A172 (cell line): ENCODE measurements at regions not wholly inside any gene's neighbourhood (a gene's known extent, or its start where the extent isn't known, plus 50 kb on each side); places are given as distances from the start of the nearest gene placed in this dataset.
"Not testable (repeated sequence)": the region's sequence is repeated elsewhere in the genome, so short reads cannot be mapped to it uniquely, and the experiment has no call there.

Source experiments
- DNase-seq: peaks from one replicate; pipeline ENCODE4 v3.0.0-alpha.2; 2015; ENCODE audit warnings: low spot score

- peak; percentile 2 for DNase-seq
Observed at GRCh38 chr14:84273181-84273580, 1256.8 kb upstream of the FLRT2 start.

DNA sequence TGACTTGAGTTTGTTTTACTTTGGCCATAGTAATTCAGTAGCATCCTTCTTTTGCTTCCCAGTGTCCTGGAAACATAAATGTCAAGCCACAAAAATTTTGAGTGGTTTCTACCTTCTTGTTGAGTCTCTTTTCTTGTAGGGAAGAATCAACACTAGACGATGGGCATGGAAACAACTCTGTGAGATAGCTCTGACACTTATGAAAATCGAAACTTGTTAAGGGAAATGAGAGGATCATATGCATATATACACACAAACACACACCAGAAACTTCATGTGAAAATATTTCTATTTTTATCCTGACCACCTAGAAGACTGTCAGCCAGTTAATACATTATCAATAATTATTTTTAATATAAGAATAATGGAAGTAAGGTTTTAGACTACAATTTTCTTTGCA, 1247.3 kb upstream of the FLRT2 start:
- DNase-seq: no peak

DNA sequence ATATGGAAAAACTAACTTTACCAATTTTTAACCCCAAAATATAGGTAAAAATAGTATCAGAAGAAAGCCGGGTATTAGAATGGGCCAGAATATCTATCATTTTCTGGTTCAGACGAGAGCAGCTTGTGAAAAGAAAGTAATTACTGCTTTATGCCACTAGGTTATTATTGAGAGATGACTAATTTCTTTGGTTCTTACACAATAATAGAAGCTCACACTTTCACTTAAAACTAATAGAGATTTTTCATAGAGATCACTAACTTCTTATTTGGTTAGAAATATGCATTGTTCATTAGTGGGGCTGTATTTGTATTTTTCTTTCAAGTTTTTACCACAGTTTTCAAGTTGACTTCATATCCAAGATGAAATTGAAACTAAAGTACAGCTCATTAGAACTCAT, 1241.2 kb upstream of the FLRT2 start:
- no peak for DNase-seq

DNA sequence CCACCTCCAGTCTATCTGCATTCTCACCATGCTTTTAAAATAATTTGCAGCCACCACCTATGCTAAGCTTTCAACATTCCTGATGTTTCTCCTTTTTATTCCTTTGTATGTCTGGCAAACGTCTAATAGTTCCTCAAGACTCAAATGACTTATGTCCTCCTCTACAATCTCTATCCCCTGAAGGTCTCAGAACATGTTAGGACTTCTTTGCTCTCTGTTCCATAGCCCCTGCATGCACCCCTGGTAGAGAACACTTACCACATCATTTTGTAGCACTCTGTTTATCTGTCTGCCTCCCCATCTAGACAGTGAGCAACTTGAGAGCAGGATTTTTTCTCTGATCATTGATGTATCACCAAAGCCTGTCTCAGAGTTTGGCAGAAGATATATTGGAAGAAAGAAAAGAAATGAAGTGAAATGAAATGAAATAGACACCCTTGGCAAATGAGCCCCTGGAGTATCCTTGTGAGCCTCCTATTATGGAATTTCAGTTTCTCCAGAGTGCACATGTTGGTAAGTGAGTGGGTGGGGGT, 1231.2 kb upstream of the FLRT2 start:
- no peak for DNase-seq

- no peak for DNase-seq
Observed at GRCh38 chr14:84303140-84303539, 1226.8 kb upstream of the FLRT2 start.

DNA sequence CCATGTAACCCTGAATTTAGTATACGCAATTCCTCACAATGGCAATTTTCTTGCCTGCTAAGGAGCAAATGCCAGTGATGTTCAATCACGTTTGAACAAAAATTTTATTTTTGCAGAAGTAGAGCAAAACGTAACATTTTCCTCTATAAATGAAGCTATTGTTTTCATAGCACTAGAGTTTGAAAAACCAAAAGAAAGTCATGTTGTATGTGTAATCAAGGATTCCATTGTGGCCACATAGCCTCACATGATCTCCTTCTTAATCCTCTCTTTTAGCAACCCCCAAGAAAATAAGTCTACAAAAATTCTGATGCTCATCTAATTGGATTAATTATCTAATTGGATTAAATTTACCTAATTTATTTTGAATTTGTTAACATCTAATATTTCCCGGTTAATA, 1217.4 kb upstream of the FLRT2 start:
- DNase-seq: no peak

DNA sequence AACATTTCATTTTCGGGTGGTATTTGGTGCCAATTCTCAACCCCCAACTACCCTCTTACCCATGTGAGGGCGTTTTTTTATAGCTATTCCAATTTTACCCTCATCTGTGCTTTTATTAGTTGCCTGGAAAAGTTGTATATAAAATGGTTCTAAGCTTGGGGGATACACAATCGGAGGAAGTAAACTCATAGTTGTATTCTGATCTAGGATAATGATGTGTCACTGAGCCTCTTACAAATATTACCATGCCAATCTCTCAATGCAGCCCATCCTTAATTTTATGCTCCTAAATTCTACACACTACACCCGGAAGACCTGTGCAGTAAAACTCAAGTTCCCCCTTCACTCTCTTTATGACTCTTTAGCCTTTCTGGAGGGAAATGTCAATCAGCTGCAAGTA, 1206.5 kb upstream of the FLRT2 start:
- no peak for DNase-seq

- DNase-seq: no peak
Observed at GRCh38 chr14:84323978-84324377, 1206.0 kb upstream of the FLRT2 start.

- no peak for DNase-seq
Observed at GRCh38 chr14:84336433-84336832, 1193.5 kb upstream of the FLRT2 start.

GRCh38 chr14:84340938-84341337, 1189.0 kb upstream of the FLRT2 start:
- DNase-seq: peak; percentile 49

DNA sequence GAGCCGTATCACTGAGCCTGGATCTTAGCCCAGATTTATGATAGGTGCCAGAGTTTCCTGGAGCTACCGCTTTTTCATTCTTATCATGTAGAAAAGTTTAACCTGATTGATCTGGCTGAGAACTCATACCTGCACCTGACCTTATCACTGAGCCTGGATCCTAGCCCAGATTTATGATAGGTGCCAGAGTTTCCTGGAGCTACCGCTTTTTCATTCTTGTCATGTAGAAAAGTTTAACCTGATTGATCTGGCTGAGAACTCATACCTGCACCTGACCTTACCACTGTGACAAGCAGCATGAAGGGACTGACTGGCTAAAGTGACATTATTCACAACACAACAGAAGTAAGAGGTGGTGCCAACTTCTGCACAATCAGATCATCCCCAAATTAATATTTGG, 1188.1 kb upstream of the FLRT2 start:
- not testable (repeated sequence) for DNase-seq

DNA sequence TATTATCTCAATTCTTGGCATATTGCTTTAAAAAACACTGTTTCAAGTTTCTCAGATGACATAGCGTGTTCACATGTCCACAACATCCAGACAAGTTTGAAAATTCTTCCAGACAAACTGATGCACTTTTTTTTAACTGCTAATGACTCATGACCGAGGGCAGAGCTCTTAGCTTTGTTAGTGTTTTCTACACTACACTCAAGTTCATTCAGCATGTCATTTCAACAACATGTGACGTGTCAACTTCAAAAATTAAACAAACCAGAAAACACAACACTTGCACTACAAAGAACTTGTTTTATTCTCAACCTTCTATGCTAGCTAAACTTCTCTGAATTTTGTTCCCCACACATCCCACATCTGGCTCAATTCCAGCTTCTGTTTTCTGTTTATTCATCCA, 1186.3 kb upstream of the FLRT2 start:
- no peak for DNase-seq

GRCh38 chr14:84351646-84352045, 1178.3 kb upstream of the FLRT2 start:
- no peak for DNase-seq

GRCh38 chr14:84361476-84361875, 1168.5 kb upstream of the FLRT2 start:
- no peak for DNase-seq

GRCh38 chr14:84375235-84375634, 1154.7 kb upstream of the FLRT2 start:
- peak; percentile 0 for DNase-seq

- DNase-seq: no peak
Observed at GRCh38 chr14:84390010-84390409, 1139.9 kb upstream of the FLRT2 start.

DNA sequence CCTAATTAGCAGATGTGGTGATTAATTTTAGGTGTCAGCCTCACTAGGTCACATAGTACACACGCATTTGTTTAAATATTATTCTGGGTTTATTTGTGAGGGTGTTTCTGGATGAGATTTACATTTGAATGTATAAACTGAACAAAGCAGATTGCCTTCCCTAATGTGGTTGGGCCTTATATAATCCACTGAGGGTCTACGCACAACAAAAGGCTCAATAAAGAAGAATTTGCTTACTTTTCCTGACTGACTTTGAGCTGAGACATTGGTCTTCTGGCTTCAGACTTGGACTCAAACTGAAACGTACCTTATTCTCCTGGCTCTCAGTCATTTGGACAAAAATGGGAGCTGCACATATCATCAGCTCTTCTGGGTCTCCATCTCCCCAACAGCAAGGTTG, 1132.3 kb upstream of the FLRT2 start:
- no peak for DNase-seq

GRCh38 chr14:84399296-84399910, 1130.5 kb upstream of the FLRT2 start:
- DNase-seq: no peak

- DNase-seq: no peak
Observed at GRCh38 chr14:84401631-84402030, 1128.3 kb upstream of the FLRT2 start.

- no peak for DNase-seq
Observed at GRCh38 chr14:84403585-84403984, 1126.4 kb upstream of the FLRT2 start.

- DNase-seq: no peak
Observed at GRCh38 chr14:84404246-84404645, 1125.7 kb upstream of the FLRT2 start.

DNA sequence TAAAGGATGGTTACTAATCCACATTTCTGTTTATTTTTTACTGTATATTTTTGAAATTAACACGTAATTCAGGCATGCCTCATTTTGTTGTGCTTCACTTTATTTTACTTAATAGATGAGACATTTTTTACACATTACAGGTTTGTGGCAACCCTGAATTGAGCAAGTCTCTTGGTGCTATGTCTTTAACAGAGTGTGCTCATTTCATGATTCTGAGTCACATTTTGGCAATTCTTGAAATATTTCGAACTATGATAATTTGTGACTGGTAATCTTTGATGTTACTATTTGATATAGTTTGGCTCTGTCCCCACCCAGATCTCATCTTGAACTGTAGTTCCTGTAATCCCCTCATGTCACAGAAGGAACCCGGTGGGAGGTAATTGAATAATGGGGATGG, 1120.5 kb upstream of the FLRT2 start:
- no peak for DNase-seq

GRCh38 chr14:84410344-84410743, 1119.6 kb upstream of the FLRT2 start:
- no peak for DNase-seq

- no peak for DNase-seq
Observed at GRCh38 chr14:84420221-84420620, 1109.7 kb upstream of the FLRT2 start.
